ENCODE measurements at regions not wholly inside any gene's neighbourhood (a gene's known extent, or its start where the extent isn't known, plus 50 kb on each side); places are given as distances from the start of the nearest gene placed in this dataset.
"Not testable (repeated sequence)": the region's sequence is repeated elsewhere in the genome, so short reads cannot be mapped to it uniquely, and the experiment has no call there.

- Mint-ChIP-seq H3K36me3 (ENCODE audit: low read depth) (no peaks in the 10 kb centered on the region), H3K9me3 (ENCODE audit: low read depth) (peaks cover 2% of the 10 kb centered on the region), H3K27me3 (ENCODE audit: low read depth) (no peaks in the 10 kb centered on the region), H3K27ac (ENCODE audit: unreplicated experiment) (no peak overlapping the region), H3K4me1 (ENCODE audit: low read depth) (peaks cover 17% of the 10 kb centered on the region), H3K4me3 (ENCODE audit: unreplicated experiment) (no peak overlapping the region)
- no peak for DNase-seq (ENCODE audit: low spot score)
- TF ChIP-seq CTCF (IDR thresholded peaks at IDR 0.05) = no peak
Measured at GRCh38 chr13:109941221-109941620, 154.8 kb upstream of the IRS2 start.

- Mint-ChIP-seq H3K9me3 (ENCODE audit: low read depth) (peaks cover 2% of the 10 kb centered on the region), H3K27me3 (ENCODE audit: low read depth) (no peaks in the 10 kb centered on the region)
Measured at GRCh38 chr13:109940637-109941036, 154.3 kb upstream of the IRS2 start.

GRCh38 chr13:109939838-109940237 lies 153.5 kb upstream of the IRS2 start:
- Mint-ChIP-seq H3K27ac (ENCODE audit: unreplicated experiment) (no peak overlapping the region), H3K9me3 (ENCODE audit: low read depth) (peaks cover under 1% of the 10 kb centered on the region), H3K4me1 (ENCODE audit: low read depth) (peaks cover 12% of the 10 kb centered on the region), H3K27me3 (ENCODE audit: low read depth) (no peaks in the 10 kb centered on the region), H3K4me3 (ENCODE audit: unreplicated experiment) (no peak overlapping the region), H3K36me3 (ENCODE audit: low read depth) (no peaks in the 10 kb centered on the region)
- TF ChIP-seq CTCF (IDR thresholded peaks at IDR 0.05) = no peak
- no peak for DNase-seq (ENCODE audit: low spot score)

More at GRCh38 chr13:109940637-109941036, 154.3 kb upstream of the IRS2 start:
- DNase-seq (ENCODE audit: low spot score) = no peak
- Mint-ChIP-seq H3K4me1 (ENCODE audit: low read depth) (peaks cover 15% of the 10 kb centered on the region), H3K27ac (ENCODE audit: unreplicated experiment) (no peak overlapping the region), H3K36me3 (ENCODE audit: low read depth) (no peaks in the 10 kb centered on the region), H3K4me3 (ENCODE audit: unreplicated experiment) (no peak overlapping the region)
- TF ChIP-seq CTCF (IDR thresholded peaks at IDR 0.05) = no peak

GRCh38 chr13:109939180-109939579 lies 152.8 kb upstream of the IRS2 start:
- no peak for DNase-seq (ENCODE audit: low spot score)
- Mint-ChIP-seq H3K4me1 (ENCODE audit: low read depth) (peaks cover 12% of the 10 kb centered on the region), H3K4me3 (ENCODE audit: unreplicated experiment) (no peak overlapping the region), H3K36me3 (ENCODE audit: low read depth) (no peaks in the 10 kb centered on the region), H3K27ac (ENCODE audit: unreplicated experiment) (no peak overlapping the region), H3K27me3 (ENCODE audit: low read depth) (no peaks in the 10 kb centered on the region), H3K9me3 (ENCODE audit: low read depth) (peaks cover 3% of the 10 kb centered on the region)
- TF ChIP-seq CTCF (IDR thresholded peaks at IDR 0.05) = no peak

- Mint-ChIP-seq H3K27ac (ENCODE audit: unreplicated experiment) (no peak overlapping the region), H3K4me1 (ENCODE audit: low read depth) (peaks cover 12% of the 10 kb centered on the region), H3K9me3 (ENCODE audit: low read depth) (peaks cover 3% of the 10 kb centered on the region), H3K27me3 (ENCODE audit: low read depth) (no peaks in the 10 kb centered on the region), H3K4me3 (ENCODE audit: unreplicated experiment) (no peak overlapping the region), H3K36me3 (ENCODE audit: low read depth) (no peaks in the 10 kb centered on the region)
- DNase-seq (ENCODE audit: low spot score) = no peak
- TF ChIP-seq CTCF (IDR thresholded peaks at IDR 0.05) = no peak
Measured at GRCh38 chr13:109938255-109938936, 152.0 kb upstream of the IRS2 start.

GRCh38 chr13:109934520-109934919 lies 148.1 kb upstream of the IRS2 start:
- H3K36me3 Mint-ChIP-seq (ENCODE audit: low read depth); H3K4me3 Mint-ChIP-seq (ENCODE audit: unreplicated experiment); DNase-seq (ENCODE audit: low spot score); H3K27me3 Mint-ChIP-seq (ENCODE audit: low read depth); H3K27ac Mint-ChIP-seq (ENCODE audit: unreplicated experiment); H3K9me3 Mint-ChIP-seq (ENCODE audit: low read depth): not testable (repeated sequence)
- peaks cover 12% of the 10 kb centered on the region for H3K4me1 Mint-ChIP-seq (ENCODE audit: low read depth)

Measured in chondrocyte (in vitro differentiated cells).